Body of pancreas (tissue), 4 donors: ENCODE measurements at regions not wholly inside any gene's neighbourhood (a gene's known extent, or its start where the extent isn't known, plus 50 kb on each side); places are given as distances from the start of the nearest gene placed in this dataset.

Experiments used
- ATAC-seq: fragments of 150-250 bp; one replicate; pipeline ENCODE4 v1.9.1; 2016
- DNase-seq, 4 donors: peaks; one replicate each; pipeline ENCODE4 v3.0.0-alpha.2; 2019
- H3K27ac ChIP-seq, 4 donors: fragments of 200-600 bp; sonication (generic); 1 replicate in 3 of 4; 2 replicates in 1 of 4; pipeline versions ENCODE4 v1.5.1 to v1.6.1; 2016 to 2019; ENCODE audit warnings: mild to moderate bottlenecking in 1 of 4, mixed read lengths in 1 of 4, moderate library complexity in 1 of 4
- H3K27me3 ChIP-seq, 2 donors: fragments of 200-600 bp; sonication (generic); one replicate each; pipeline ENCODE4 v1.6.0; 2016; ENCODE audit warnings: mild to moderate bottlenecking in 1 of 2
- H3K36me3 ChIP-seq, 2 donors: fragments of 200-600 bp; sonication (generic); replicated peaks in 1 of 2; 2 replicates each; pipeline ENCODE4 v1.5.1; 2016; ENCODE audit warnings: low read depth in 2 of 2; ENCODE audit not compliant: insufficient read depth in 1 of 2
- H3K4me1 ChIP-seq: fragments of 200-600 bp; sonication (generic); one replicate; pipeline ENCODE4 v1.6.0; 2016
- H3K4me3 ChIP-seq, 2 donors: fragments of 200-600 bp; sonication (generic); 1 replicate in 1 of 2; 2 replicates in 1 of 2; pipeline ENCODE4 v1.5.1; 2016 to 2019
- H3K9me3 ChIP-seq, 3 donors: fragments of 200-600 bp; sonication (generic); 1 replicate in 2 of 3; 2 replicates in 1 of 3; pipeline ENCODE4 v1.5.1; 2016
- CTCF ChIP-seq, 7 experiments: fragments of 450-650 bp in 4 of 7; fragments of 200-600 bp in 3 of 7; sonication (generic) in 3 of 7; IDR thresholded peaks; one replicate each; pipeline ENCODE4 v1.5.1; 2016 to 2019; ENCODE audit warnings: antibody characterized with exemption in 7 of 7
- POLR2A ChIP-seq, 3 donors: fragments of 450-650 bp; IDR thresholded peaks; one replicate each; pipeline ENCODE4 v1.6.1; 2016; ENCODE audit warnings: antibody characterized with exemption in 3 of 3, mild to moderate bottlenecking in 2 of 3
- WGBS, 2 donors: methylation state at CpG; one replicate each; pipeline ENCODE4 v1.1.5; 2017; 5-methylcytosine and 5-hydroxymethylcytosine counted together
- intact Hi-C: fragments of 100-400 bp; cut with DNase I; formaldehyde crosslinking; loops from one replicate; pipeline ENCODE4 v1.15.1; 2023

GRCh38 chr13:74747186-74747955, 613.2 kb upstream of the KLF12 start:
- Histone ChIP-seq H3K4me1 (no peaks in the 10 kb centered on the region), H3K27ac (no peak overlapping the region), H3K27me3 (no peaks in the 10 kb centered on the region), H3K4me3 (no peak overlapping the region), H3K9me3 (no peaks in the 10 kb centered on the region), H3K36me3 (no peaks in the 10 kb centered on the region)
- TF ChIP-seq POLR2A (IDR thresholded peaks at IDR 0.05) = no peak
- TF ChIP-seq CTCF (IDR thresholded peaks at IDR 0.05) = no peak
- DNase-seq (no peak), ATAC-seq (no peak)
- 52 to 55% methylated on average over 6 of the region's 6 CpGs for WGBS, 2 donors
- intact Hi-C loops = no loop called here

GRCh38 chr13:74743992-74744391, 609.8 kb upstream of the KLF12 start:
- intact Hi-C loops = no loop called here
- ATAC-seq (no peak), DNase-seq (no peak)
- WGBS, 2 donors = 49 to 53% methylated on average over 3 of the region's 3 CpGs
- H3K4me3 ChIP-seq = no peak overlapping the region
- no peaks in the 10 kb centered on the region for H3K4me1 ChIP-seq
- H3K27ac ChIP-seq = no peak overlapping the region
- H3K9me3 ChIP-seq = no peaks in the 10 kb centered on the region
- H3K36me3 ChIP-seq = no peaks in the 10 kb centered on the region
- no peaks in the 10 kb centered on the region for H3K27me3 ChIP-seq
- no peak for TF ChIP-seq POLR2A (IDR thresholded peaks at IDR 0.05)
- no peak for TF ChIP-seq CTCF (IDR thresholded peaks at IDR 0.05)

- DNase-seq (no peak), ATAC-seq (no peak)
- intact Hi-C loops = no loop called here
- no peaks in the 10 kb centered on the region for H3K4me1 ChIP-seq
- TF ChIP-seq POLR2A (IDR thresholded peaks at IDR 0.05) = no peak
- no peaks in the 10 kb centered on the region for H3K36me3 ChIP-seq
- H3K27me3 ChIP-seq = no peaks in the 10 kb centered on the region
- no peak overlapping the region for H3K27ac ChIP-seq
- no peak overlapping the region for H3K4me3 ChIP-seq
- 67 to 83% methylated on average over 3 of the region's 3 CpGs for WGBS, 2 donors
- no peaks in the 10 kb centered on the region for H3K9me3 ChIP-seq
Measured at GRCh38 chr13:74741732-74742131, 607.5 kb upstream of the KLF12 start.

GRCh38 chr13:74732736-74733385, 598.7 kb upstream of the KLF12 start:
- Histone ChIP-seq H3K27me3 (no peaks in the 10 kb centered on the region), H3K4me3 (no peak overlapping the region), H3K27ac (no peak overlapping the region), H3K4me1 (no peaks in the 10 kb centered on the region), H3K36me3 (no peaks in the 10 kb centered on the region), H3K9me3 (no peaks in the 10 kb centered on the region)
- ATAC-seq (no peak), DNase-seq (peak in 1 of 4 donors; percentile 9)
- TF ChIP-seq POLR2A (IDR thresholded peaks at IDR 0.05) (no peak), CTCF (IDR thresholded peaks at IDR 0.05) (no peak)
- intact Hi-C loops = no loop called here
- WGBS, 2 donors = 66 to 73% methylated on average over 8 of the region's 8 CpGs

GRCh38 chr13:74731731-74732130, 597.5 kb upstream of the KLF12 start:
- TF ChIP-seq CTCF (IDR thresholded peaks at IDR 0.05) (no peak), POLR2A (IDR thresholded peaks at IDR 0.05) (no peak)
- Histone ChIP-seq H3K36me3 (no peaks in the 10 kb centered on the region), H3K27me3 (no peaks in the 10 kb centered on the region), H3K4me1 (no peaks in the 10 kb centered on the region), H3K4me3 (no peak overlapping the region), H3K9me3 (no peaks in the 10 kb centered on the region), H3K27ac (no peak overlapping the region)
- intact Hi-C loops = no loop called here
- 73 to 76% methylated on average over 5 of the region's 5 CpGs for WGBS, 2 donors
- DNase-seq = no peak
- no peak for ATAC-seq
